ENCODE measurements at regions not wholly inside any gene's neighbourhood (a gene's known extent, or its start where the extent isn't known, plus 50 kb on each side); places are given as distances from the start of the nearest gene placed in this dataset.
"Not testable (repeated sequence)": the region's sequence is repeated elsewhere in the genome, so short reads cannot be mapped to it uniquely, and the experiment has no call there.

GRCh38 chr2:144642131-144642530 is 122.2 kb upstream of the ZEB2 start:
- Histone ChIP-seq H3K79me2 (no peaks in the 10 kb centered on the region), H3K9me3 (ENCODE audit: control insufficient read depth, low read length) (no peaks in the 10 kb centered on the region), H3K27ac (no peak overlapping the region), H3K27me3 (ENCODE audit: control insufficient read depth, insufficient read depth, low read length) (no peaks in the 10 kb centered on the region), H3K4me3 (ENCODE audit: low read depth, low read length) (no peak overlapping the region), H3K36me3 (ENCODE audit: control insufficient read depth, insufficient read depth, low read length) (no peaks in the 10 kb centered on the region), H3K9ac (no peak overlapping the region), H3K4me1 (no peaks in the 10 kb centered on the region), H2AFZ (no peak overlapping the region), H3K4me2 (ENCODE audit: low read length) (no peak overlapping the region)
- TF ChIP-seq CTCF (IDR thresholded peaks at IDR 0.05): no peak

DNA sequence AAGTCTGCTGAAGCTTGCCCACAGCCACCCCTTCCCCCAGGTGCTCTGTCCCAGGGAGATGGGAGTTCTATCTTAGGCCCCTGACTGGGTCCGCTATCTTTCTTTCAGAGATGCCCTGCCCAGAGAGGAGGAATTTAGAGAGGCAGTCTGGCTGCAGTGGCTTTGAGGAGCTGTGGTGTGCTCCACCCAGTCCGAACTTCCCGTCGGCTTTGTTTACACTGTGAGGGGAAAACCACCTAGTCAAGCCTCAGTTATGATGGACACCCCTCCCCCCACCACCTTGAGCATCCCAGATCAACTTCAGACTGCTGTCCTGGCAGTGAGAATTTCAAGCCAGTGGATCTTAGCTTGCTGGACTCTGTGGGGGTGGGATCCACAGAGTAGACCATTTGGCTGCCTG is 118.3 kb upstream of the ZEB2 start:
- H3K79me2 ChIP-seq; H3K9me3 ChIP-seq (ENCODE audit: control insufficient read depth, low read length); H3K27ac ChIP-seq; H3K9ac ChIP-seq; H3K4me2 ChIP-seq (ENCODE audit: low read length); H3K4me3 ChIP-seq (ENCODE audit: low read depth, low read length); H2AFZ ChIP-seq; H3K27me3 ChIP-seq (ENCODE audit: control insufficient read depth, insufficient read depth, low read length); H3K4me1 ChIP-seq; H3K36me3 ChIP-seq (ENCODE audit: control insufficient read depth, insufficient read depth, low read length): not testable (repeated sequence)

DNA sequence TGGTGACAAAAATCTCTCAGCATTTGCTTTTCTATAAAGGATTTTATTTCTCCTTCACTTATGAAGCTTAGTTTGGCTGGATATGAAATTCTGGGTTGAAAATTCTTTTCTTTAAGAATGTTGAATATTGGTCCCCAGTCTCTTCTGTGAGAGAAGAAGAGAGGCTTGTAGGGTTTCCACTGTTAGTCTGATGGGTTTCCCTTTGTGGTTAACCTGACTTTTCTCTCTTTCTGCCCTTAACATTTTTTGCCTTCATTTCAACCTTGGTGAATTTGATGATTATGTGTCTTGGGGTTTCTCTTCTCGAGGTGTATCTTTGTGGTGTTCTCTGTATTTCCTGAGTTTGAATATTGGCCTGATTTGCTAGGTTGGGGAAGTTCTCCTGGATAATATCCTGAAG is 116.9 kb upstream of the ZEB2 start:
- not testable (repeated sequence) for H3K4me3 ChIP-seq (ENCODE audit: low read depth, low read length); H3K27me3 ChIP-seq (ENCODE audit: control insufficient read depth, insufficient read depth, low read length)

DNA sequence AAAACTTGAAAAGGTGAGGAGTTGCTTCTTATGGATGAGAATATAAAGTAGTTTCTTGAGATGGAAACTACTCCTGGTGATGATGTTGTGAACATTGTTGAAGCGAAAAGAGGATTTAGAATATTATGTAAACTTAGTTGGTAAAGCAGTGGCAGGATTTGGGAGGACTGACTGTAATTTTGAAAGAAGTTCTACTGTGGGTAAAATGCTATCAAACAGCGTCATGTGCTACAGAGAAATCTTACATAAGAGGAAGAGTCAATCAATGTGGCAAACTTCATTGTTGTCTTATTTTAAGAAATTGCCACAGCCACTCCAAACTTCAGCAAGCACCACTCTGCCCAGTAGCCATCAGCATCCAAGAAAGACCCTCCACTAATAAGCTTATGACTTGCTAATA is 112.9 kb upstream of the ZEB2 start:
- H3K4me2 ChIP-seq (ENCODE audit: low read length): no peak overlapping the region
- no peak overlapping the region for H3K27ac ChIP-seq
- no peaks in the 10 kb centered on the region for H3K36me3 ChIP-seq (ENCODE audit: control insufficient read depth, insufficient read depth, low read length)
- no peaks in the 10 kb centered on the region for H3K27me3 ChIP-seq (ENCODE audit: control insufficient read depth, insufficient read depth, low read length)
- no peaks in the 10 kb centered on the region for H3K4me1 ChIP-seq
- H2AFZ ChIP-seq: no peak overlapping the region
- no peaks in the 10 kb centered on the region for H3K9me3 ChIP-seq (ENCODE audit: control insufficient read depth, low read length)
- no peak overlapping the region for H3K4me3 ChIP-seq (ENCODE audit: low read depth, low read length)
- H3K9ac ChIP-seq: no peak overlapping the region
- TF ChIP-seq CTCF (IDR thresholded peaks at IDR 0.05): no peak
- no peaks in the 10 kb centered on the region for H3K79me2 ChIP-seq

More for the DNA sequence above, 116.9 kb upstream of the ZEB2 start:
- not testable (repeated sequence) for H3K4me2 ChIP-seq (ENCODE audit: low read length); H3K79me2 ChIP-seq; H3K9ac ChIP-seq; H3K9me3 ChIP-seq (ENCODE audit: control insufficient read depth, low read length); H3K36me3 ChIP-seq (ENCODE audit: control insufficient read depth, insufficient read depth, low read length); H3K27ac ChIP-seq; H2AFZ ChIP-seq; H3K4me1 ChIP-seq

DNA sequence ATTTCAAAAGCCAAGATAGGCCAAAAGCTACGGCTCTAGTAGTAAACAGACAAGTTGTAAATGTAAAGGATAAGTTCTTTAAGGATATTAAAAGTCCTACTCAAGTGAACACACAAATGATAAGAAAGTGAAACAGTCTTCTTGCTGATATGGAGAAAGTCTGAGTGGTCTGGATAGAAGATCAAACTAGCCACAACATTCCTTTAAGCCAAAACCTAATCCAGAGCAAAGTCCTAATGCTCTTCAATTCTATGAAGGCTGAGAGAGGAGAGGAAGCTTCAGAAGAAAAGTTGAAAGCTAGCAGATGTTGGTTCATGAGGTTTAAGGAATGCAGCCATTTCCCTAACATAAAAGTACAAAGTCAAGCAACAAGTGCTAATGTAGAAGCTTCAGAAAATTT is 111.7 kb upstream of the ZEB2 start:
- Histone ChIP-seq H3K9me3 (ENCODE audit: control insufficient read depth, low read length) (no peaks in the 10 kb centered on the region), H3K27ac (no peak overlapping the region), H3K79me2 (no peaks in the 10 kb centered on the region), H3K27me3 (ENCODE audit: control insufficient read depth, insufficient read depth, low read length) (no peaks in the 10 kb centered on the region), H3K4me1 (no peaks in the 10 kb centered on the region), H3K4me3 (ENCODE audit: low read depth, low read length) (no peak overlapping the region), H3K9ac (no peak overlapping the region), H3K36me3 (ENCODE audit: control insufficient read depth, insufficient read depth, low read length) (no peaks in the 10 kb centered on the region), H3K4me2 (ENCODE audit: low read length) (no peak overlapping the region), H2AFZ (no peak overlapping the region)
- no peak for TF ChIP-seq CTCF (IDR thresholded peaks at IDR 0.05)

- Histone ChIP-seq H3K9ac (no peak overlapping the region), H3K27me3 (ENCODE audit: control insufficient read depth, insufficient read depth, low read length) (no peaks in the 10 kb centered on the region), H3K4me1 (no peaks in the 10 kb centered on the region), H3K36me3 (ENCODE audit: control insufficient read depth, insufficient read depth, low read length) (no peaks in the 10 kb centered on the region), H3K27ac (no peak overlapping the region), H3K4me2 (ENCODE audit: low read length) (no peak overlapping the region), H3K9me3 (ENCODE audit: control insufficient read depth, low read length) (no peaks in the 10 kb centered on the region), H2AFZ (no peak overlapping the region), H3K79me2 (no peaks in the 10 kb centered on the region), H3K4me3 (ENCODE audit: low read depth, low read length) (no peak overlapping the region)
- TF ChIP-seq CTCF (IDR thresholded peaks at IDR 0.05): no peak
These were observed 110.7 kb upstream of the ZEB2 start for GRCh38 chr2:144630459-144631215.

Data from parathyroid adenoma (tissue), 2 donors.